GM04504 (cell line): ENCODE measurements at regions not wholly inside any gene's neighbourhood (a gene's known extent, or its start where the extent isn't known, plus 50 kb on each side); places are given as distances from the start of the nearest gene placed in this dataset.
"Not testable (repeated sequence)": the region's sequence is repeated elsewhere in the genome, so short reads cannot be mapped to it uniquely, and the experiment has no call there.

Source experiments
- DNase-seq: peaks from one replicate; pipeline ENCODE4 v3.0.0-alpha.2; 2012; ENCODE audit warnings: low read depth

DNA sequence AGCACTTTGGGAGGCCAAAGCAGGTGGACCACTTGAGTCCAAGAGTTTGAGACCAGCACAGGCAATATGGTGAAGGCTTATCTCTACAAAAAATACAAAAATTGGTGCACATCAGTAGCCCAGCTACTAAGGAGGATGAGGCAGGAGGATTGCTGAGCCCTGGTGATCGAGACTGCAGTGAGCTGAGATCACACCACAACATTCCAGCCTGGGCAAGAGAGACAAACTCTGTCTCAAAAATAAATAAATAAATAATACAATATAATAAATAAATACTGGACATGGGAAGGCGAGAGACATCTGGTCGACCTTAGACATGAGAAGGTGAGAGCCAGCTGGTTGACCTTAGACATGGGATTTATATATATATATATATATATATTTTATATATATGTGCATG, 119.8 kb upstream of the SLC38A4 start:
- DNase-seq: no peak

DNA sequence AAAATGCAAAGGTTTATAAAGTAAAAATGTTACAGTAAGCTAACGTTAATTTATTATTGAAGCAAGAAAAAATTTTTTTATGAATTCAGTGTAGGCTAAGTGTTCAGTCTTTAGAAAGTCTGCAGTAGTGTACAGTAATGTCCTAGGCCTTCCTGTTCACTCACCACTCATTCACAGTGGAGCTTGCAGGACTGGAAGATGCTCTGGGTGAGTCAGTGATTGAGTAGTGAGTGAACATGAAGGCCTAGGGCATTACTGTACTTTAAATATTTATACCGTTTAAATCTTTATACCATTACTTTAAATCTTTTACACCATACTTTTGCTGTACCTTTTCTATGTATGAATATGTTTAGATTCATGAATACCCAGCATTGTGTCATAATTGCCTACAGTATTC, 120.3 kb upstream of the SLC38A4 start:
- no peak for DNase-seq

DNA sequence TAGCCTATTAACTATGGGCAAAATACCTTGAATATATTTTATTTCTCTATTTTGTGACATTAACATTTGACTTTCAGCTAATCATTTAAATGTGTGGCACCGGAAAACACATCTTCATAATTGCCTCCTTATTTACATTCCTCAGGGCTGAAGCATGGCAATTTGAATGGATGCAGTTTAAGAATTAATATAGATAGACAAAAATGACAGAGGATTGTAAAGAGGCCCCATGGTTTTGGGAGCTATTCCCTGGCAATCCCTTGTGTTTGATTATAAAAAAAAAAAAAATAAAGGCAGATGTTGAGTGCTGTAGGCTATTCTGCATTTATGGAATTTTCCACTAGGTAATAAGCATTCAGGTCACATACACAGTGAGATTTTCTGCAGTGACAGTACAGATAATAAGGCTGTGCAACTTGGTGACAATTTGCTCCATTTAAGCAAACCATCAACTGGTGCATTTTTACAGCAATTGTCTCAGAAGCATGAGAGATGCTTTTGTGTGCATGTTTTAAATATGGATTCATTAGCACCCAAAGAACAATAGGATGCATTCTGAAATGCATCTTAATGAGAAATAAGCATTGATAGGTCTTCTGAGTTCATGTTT, 123.2 kb upstream of the SLC38A4 start:
- no peak for DNase-seq

DNA sequence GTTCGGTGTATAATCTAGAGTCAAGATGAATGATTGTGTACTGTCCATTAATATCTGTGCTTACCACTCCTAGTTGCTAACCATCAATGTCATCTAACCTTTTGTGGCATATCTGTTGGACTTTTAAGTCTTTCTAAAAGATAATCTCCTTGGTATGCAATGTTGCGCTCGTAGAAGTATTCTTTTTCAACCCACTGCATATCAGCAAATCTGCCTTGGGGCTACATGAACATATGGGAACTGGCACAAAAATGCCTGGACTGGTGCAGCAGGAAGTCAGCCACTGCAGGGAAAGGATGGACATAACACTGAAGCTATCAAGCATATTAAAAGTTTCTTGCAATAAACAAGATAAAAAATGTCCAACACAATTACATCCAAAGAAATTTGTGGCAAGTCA, 124.3 kb upstream of the SLC38A4 start:
- no peak for DNase-seq

DNA sequence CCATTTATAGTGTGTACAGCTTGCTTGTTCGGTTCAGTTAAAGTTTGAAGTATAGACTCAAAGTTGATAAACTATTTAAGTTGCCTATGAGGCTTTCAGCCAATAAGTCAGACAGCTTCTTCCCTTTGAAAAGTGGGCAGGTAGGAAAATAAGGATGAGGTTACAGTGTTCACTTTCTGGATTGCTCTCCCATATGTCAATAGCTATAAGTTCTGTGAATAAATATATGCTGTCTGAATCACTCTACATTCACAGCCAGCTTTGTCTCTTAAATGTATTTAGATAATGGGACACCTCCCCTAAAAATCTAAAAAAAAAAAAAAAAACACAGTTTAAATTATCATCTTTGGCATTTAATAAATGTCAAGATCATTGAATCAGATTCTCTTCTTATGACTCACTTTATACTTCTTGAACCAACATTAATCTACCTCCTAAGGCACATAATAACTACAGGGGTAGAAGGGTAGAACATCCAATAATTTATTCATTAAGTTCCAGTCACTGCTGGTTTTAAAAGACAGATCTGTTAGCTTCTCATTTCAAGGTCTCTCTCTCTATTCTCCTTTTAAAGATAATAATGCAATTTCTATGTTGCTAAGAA, 126.4 kb upstream of the PCED1B start:
- DNase-seq: no peak

DNA sequence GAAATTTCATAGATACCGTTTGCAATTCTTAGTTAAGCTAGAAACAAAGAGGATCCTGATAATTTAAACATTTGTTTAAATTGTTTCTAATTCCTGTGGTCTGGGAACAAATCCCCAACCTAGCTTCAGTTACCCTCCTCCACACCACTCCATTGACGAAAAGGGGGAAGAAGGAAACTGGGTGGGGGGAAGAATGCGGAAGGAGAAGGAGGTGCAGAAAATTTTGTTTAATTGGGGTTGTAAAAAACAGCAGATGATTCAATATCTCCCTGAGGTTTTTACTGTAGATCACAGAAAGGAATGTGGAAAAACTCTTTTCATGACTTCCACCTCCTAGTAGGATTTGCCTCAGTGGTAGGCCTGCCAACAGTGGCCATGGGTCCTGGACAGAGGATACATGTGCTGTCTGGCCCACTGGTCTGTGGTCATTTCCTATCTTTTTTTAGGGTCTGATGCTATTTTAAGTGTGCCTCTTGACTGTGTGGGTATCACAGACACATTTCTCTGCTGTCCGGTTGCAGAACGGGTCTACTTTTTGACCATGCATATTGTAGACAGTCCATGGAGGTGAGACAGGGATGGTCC, 122.9 kb upstream of the PCED1B start:
- no peak for DNase-seq

DNA sequence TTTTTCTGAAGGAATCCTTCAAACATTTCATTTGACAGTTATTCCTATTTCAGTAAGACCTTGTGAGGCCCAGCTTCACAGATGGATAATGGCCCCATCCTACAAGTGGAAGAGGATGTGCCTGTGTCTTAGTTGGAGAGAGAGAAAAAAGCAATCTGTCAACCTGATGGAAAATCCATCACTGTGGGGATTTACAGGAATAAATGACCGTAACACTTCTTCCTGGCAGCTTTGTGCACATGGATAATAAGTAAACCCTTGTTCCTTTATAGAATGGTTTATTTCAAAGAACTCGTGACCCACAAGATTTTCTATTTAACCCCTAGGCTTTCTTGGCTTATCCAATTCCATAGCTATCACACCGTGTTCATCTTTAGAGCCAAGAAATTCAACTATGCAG, 121.4 kb upstream of the PCED1B start:
- DNase-seq: no peak

DNA sequence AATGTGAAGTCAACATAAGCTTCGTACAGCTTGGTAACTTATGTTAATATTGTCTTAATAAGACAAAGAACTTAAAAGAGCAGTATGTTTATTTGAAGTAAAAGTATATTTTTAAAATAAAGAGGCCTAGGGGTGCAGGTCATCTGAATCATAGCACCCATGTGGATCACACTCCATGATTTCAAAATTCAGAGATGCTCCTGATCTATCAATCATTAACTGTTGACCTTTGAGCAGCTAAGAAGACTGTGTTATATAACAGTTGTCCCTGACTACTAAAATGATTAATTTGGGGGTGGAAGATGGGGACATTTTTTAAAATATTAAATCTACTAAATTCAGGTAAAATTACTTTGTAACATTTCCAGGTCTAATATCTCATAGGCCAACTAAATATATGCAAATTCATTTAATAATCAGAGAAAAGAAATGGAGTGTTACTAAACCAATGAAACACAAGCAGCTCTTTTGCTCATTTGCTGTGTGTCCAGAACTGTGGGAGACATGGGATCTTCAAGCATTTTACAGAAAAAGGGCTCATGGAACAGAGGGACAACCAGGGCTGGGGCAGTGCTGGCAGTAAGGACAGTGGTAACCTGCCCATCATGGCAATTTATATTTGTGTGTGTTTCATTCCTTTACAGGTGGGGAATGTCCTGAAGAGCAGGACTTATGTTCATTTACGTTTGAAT, 120.7 kb upstream of the PCED1B start:
- DNase-seq: no peak

DNA sequence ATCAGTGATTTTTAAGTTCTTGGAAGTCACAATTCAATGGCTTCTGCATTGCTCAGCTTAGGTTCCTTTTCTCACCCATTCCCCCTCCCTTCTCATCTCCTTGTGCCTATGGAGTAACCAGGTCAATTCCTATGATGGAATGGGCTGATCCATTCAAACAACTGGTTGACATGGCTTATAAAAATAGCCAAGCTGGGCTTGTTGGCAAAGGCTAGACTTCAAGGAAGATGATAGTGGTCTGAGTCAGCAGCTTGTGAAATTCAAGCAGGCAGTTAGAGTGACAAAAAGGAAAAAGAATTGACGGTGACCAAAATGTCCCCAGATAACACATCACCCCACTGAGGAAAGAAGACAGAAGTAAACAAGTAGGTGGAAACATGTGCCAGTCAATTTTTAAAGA, 119.9 kb upstream of the PCED1B start:
- DNase-seq: peak; percentile 72

DNA sequence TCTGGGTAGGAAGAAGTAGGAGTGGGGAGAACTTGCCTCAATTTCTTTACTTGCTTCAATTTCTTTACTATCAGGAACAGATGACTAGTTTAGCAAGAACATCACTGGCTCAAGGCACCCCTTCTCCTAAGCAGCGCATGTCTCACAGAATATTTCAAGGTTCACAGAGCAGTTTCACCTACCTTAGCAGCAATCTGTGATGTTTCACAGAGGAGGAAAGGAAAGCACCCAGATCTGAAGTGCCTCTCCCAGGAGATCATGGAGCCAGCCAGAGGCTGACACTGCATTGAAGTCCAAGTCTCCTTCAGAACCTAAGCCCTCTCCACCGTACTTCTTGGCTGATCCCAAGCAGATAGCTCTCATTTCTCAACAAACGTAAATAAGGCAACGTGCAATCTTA, 118.7 kb upstream of the PCED1B start:
- no peak for DNase-seq

DNA sequence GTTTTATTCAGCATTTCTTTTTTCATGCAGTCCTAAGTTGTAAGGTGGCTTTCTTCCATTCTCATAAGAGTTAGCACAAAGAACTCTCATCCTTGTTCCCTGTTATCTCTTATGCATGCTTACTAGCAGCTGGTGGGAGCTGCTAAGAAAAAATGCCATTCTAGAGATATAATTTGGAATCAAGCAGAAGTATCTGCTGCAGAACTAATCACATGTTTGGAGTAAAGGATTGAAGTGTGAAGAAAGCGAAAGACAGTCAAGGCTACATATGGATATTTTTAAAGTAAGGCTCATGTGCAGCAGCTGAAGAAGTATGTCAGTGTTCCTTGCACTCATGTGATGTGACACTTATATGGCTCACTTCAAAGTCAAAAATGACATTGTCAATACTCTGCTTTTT, 116.2 kb upstream of the PCED1B start:
- DNase-seq: no peak

DNA sequence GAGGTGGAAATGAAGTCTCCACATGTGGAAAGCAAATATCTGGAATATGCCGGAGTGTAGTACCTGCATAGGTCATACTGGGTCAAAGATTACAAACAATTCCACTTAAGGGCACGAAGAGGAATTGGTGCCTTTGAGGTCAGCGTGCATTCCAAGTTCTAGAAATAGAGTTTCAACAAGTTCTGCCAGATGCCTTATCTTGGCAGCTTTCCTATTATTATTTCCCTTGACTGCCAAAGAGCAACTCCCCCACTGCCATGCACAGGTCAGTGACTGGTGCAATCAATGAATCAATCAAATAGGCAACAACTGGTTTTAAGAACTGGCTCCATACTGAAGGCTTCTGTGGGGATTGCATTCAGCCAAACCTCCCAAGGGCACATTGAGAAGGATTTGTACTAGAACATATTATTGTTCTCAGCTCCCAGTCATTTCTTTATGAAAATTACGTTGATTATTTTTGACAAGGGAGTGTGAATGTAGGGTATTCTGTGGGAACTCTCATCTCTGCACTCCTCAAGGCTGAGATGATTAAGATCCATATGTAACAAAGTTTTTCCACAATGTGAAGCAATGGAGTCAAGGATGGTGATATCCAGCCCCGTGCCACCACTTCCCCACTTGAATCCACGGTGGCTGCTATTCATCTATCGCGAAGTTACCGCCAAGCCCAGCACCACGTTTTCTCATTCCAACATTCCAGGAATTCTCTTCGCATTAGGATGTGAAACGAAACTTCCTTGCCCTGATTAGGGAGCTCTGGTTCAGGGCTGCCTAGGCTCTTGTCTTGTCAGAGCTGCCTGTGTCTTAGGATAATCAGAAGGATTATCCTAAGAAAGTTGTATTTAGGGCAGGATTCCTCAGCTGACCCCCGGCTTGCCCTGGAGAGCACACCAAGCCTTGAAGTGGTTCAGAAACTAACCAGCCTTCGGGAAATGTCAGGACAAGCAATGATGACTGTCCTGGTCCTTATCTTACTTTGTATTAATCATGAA, 115.1 kb upstream of the PCED1B start:
- DNase-seq: no peak

DNA sequence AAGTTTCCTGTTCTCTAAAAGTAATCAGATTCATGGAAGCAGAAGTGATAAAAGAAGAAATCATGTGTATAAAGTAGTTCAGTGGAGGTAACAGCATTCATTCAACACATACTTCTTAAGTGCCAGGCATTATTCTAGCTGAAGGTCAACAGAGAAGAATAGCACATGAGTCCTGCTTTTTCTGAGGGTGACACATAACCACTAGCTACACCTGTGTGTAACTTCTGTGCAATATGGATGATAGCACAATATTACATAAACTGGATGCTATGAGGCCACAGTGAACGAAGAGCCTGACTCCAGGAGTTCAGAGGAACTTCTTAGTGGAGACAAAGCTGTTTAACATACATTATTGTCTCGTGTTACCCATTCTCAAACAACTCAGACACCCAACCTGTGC, 114.3 kb upstream of the PCED1B start:
- no peak for DNase-seq

DNA sequence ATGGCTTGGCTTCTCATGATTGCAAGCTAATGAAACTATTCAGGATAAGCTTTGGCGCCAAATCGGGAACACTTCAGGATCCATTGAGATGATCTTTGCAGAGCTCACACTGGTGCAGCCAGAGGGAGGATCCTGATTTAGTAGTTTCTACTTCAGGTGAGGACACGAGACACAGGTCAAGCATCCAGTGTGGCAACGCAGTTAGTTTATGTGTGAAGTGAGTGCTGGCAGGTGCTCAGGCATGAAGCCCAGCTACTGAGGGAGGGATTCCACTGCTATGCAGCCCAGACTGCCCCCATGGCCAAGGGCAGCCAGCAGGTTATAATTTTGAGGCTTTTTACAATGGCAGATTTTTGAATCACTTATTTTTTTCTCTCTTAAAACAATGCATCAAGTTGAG, 113.5 kb upstream of the PCED1B start:
- no peak for DNase-seq

DNA sequence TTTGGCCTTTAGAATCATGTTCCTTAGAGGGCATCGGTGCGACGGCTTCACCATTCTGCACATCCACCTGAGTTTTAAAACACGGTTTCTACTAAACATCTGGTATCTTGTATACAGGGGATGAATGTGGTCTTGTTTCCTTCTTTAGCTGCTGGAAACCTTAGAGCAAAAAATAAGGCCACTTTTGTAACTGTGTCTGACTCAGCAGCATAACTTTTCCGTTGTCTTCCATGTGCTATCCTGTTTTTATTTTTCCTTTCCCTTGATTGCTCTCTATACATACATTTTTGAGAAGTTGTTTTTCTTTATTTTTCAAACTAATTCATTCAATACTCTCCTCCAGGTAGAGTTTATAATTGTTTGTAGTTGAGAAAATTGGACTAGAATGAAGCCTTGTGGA, 108.8 kb upstream of the PCED1B start:
- no peak for DNase-seq

DNA sequence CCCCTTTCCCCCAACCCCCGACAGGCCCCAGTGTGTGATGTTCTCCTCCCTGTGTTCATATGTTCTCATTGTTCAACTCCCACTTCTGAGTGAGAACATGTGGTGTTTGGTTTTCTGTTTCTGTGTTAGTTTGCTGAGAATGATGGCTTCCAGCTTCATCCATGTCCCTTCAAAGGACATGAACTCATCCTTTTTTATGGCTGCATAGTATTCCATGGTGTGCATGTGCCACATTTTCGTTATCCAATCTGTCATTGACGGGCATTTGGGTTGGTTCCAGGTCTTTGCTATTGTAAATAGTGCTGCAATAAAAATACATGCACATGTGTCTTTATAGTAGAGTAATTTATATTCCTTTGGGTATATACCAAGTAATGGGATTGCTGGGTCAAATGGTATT, 105.5 kb upstream of the PCED1B start:
- DNase-seq: not testable (repeated sequence)

DNA sequence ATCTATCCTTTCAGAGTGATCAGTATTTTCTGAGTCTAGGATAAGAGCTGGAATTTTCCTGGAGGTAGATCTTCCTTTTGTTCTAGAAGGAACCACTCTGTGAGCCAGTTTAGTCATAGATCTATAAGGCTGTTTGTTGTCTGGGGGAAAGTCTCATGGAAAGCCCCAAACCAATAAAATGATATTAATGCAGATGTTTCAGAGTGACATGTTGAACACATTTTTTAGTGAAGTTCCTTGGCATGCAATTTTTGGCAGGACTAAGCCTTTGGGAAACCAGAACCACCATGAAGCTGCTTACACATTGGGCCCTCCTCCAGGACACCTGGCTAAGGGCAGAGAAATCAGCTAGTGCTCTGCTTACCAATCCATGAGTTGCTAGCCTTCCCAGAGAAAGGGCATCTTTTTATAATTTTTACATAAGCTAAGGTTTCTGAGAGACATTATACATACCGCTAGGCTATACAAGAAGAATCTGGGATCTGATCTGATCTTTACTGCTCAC, 101.5 kb upstream of the PCED1B start:
- no peak for DNase-seq

DNA sequence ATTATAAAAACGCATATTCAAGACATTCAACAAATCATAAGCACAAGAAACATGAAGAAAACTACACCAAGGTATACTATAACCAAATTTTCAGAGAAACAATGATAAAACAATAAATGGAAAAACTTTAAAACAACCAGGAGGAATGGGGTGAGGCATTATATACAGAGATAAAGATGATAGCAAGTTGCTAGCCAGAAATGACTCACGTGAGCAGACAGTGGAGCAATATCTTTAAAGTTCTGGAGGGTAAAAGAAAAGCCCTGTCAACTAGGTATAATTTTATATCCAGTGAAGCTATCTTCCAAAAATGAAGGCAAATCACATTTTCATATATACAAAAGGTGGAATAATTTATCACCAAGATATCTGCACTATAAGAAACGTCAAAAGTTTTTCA, 97.8 kb upstream of the PCED1B start:
- DNase-seq: no peak

DNA sequence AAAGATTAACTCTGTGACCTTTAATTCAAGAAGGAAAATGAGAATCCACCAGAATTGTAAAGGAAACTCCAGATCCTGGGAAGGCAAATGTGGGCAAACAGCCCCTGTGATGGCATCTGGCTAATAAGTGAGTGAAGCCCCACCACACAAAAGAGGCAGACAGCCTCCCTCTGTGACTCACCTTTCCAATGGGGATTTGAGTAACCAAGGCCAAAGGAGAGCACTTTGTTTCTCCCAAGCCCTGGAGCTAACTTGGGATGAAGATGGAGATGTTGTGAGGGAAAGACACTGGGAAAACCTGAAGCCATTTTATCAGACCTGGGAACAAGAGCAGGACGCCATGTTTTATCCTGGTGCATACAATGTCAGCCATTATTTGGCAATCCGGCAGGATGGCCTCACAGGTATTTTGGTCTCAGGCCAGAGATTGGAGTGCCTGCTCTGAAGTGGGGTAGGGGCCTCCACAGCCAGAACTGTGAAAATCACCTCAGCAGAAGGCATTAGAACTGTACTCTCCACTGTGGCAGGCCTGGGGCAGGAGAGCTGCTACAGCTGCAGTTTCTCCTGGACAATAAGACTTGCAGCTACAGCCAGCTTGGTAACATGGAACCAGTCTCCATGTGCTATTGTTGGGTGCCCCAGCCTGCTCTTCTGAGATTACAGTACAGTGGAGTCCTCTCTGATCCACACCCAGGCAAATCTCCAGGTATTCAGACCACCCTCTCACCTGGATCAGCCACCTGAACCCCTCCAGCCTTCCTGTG, 96.6 kb upstream of the PCED1B start:
- no peak for DNase-seq

DNA sequence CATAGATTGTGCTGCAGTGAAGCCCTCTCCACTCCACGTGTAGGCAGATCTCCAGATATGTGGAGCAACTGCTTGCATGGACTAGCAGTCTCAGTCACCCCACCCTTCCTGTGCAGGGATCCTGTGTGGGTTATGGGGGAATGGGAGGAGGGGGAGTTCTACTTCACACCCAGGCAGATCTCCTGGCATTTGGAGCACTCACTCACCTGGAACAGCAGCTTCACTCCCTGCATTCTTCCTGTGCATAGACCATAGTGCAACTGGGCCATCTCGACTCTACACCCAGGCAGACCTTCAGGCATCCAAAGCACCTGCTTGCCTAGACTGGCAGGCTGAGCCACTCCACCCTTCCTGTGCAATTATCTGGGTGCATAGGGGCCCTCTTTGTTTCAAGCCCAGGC, 96.0 kb upstream of the PCED1B start:
- no peak for DNase-seq
